ENCODE measurements at regions not wholly inside any gene's neighbourhood (a gene's known extent, or its start where the extent isn't known, plus 50 kb on each side); places are given as distances from the start of the nearest gene placed in this dataset.

GRCh38 chr5:33195431-33196165 is 245.2 kb upstream of the TARS1 start:
- Mint-ChIP-seq H3K36me3 (no peaks in the 10 kb centered on the region), H3K27ac (no peak overlapping the region), H3K4me1 (no peaks in the 10 kb centered on the region), H3K27me3 (no peaks in the 10 kb centered on the region), H3K9me3 (peaks cover 3 to 24% (median 13%) of the 10 kb centered on the region in 3 donors), H3K4me3 (no peak overlapping the region)
- no peak overlapping the region for H3K27ac ChIP-seq (ENCODE audit: low read length)
- DNase-seq (no peak), ATAC-seq (replicated peaks in 1 of 4) (no peak)
- no peaks in the 10 kb centered on the region for H3K9me3 ChIP-seq
- ChIA-PET CTCF (no interaction called here), POLR2A (no interaction called here)
- no peaks in the 10 kb centered on the region for H3K4me1 ChIP-seq (ENCODE audit: control insufficient read depth in 1 of 2, extremely low read depth in 1 of 2, insufficient read depth in 2 of 2, low read length in 2 of 2)
- H3K36me3 ChIP-seq (ENCODE audit: control insufficient read depth in 2 of 2, extremely low read depth in 1 of 2, insufficient read depth in 1 of 2, low read length in 1 of 2), result no peaks in the 10 kb centered on the region
- WGBS (ENCODE audit: insufficient coverage), result no CpG with 5 or more reads among the region's 3 CpGs
- H3K27me3 ChIP-seq (replicated peaks in 1 of 2; ENCODE audit: control insufficient read depth in 2 of 2, extremely low read depth in 1 of 2, insufficient read depth in 2 of 2, low read length in 1 of 2), result no peaks in the 10 kb centered on the region
- no peak overlapping the region for H3K4me3 ChIP-seq (ENCODE audit: control insufficient read depth in 1 of 2, extremely low read depth in 1 of 2, low read length in 1 of 2)

DNA sequence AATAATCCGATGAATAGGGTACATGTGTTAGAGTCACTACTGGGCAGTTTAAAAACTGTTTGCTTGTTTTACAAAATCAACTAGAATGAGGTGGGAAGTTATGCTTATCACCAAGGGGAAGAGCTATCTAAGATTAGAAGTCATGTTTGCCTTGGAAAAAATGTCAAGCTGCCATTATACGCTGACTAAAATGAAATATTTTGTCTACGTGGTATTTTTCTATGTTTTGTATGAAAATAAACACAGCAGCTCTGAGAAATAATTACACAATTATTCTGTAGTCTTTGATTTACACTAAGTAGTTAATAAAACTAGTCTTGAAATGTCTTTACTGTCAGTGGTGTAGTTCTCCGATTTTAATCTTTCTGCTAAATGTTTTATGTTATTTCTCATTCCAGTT is 241.9 kb upstream of the TARS1 start:
- Mint-ChIP-seq H3K27me3 (no peaks in the 10 kb centered on the region), H3K27ac (no peak overlapping the region), H3K4me3 (no peak overlapping the region), H3K9me3 (peaks cover 3 to 17% (median 10%) of the 10 kb centered on the region in 3 donors), H3K36me3 (no peaks in the 10 kb centered on the region), H3K4me1 (no peaks in the 10 kb centered on the region)
- DNase-seq, result no peak
- POLR2A ChIA-PET, result no interaction called here
- Histone ChIP-seq H3K9me3 (no peaks in the 10 kb centered on the region), H3K4me3 (ENCODE audit: control insufficient read depth in 1 of 2, extremely low read depth in 1 of 2, low read length in 1 of 2) (no peak overlapping the region), H3K4me1 (ENCODE audit: control insufficient read depth in 1 of 2, extremely low read depth in 1 of 2, insufficient read depth in 2 of 2, low read length in 2 of 2) (no peaks in the 10 kb centered on the region), H3K27me3 (replicated peaks in 1 of 2; ENCODE audit: control insufficient read depth in 2 of 2, extremely low read depth in 1 of 2, insufficient read depth in 2 of 2, low read length in 1 of 2) (no peaks in the 10 kb centered on the region), H3K27ac (ENCODE audit: low read length) (no peak overlapping the region), H3K36me3 (ENCODE audit: control insufficient read depth in 2 of 2, extremely low read depth in 1 of 2, insufficient read depth in 1 of 2, low read length in 1 of 2) (no peaks in the 10 kb centered on the region)
- WGBS (ENCODE audit: insufficient coverage), result no CpG with 5 or more reads among the region's 4 CpGs
- CTCF ChIA-PET, result interaction anchor here in 1 of 2 donors (0.7 kb wide), 1 partner anchor 28 kb away, joined by 3 read pairs; no protein-coding TSS in a partner anchor
- ATAC-seq (replicated peaks in 1 of 4), result no peak

DNA sequence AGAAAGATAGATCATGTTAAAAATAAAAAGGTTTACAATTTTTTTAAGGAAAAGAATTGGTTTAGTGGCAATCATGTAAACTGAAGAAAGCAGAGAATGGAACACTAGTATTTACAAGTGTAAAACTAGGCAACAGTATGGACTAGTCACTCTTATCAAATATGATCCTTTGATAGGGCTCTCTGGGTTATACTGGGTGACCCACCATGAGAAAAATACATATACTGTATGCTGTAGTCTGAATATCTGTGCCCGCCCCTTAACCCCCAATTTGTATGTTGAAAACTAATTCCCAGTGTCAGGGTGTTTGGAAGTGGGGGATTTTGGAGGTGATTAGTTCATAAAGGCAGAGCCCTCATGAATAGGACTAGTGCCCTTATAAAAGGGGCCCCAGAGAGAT is 236.8 kb upstream of the TARS1 start:
- Histone ChIP-seq H3K36me3 (ENCODE audit: control insufficient read depth in 2 of 2, extremely low read depth in 1 of 2, insufficient read depth in 1 of 2, low read length in 1 of 2) (no peaks in the 10 kb centered on the region), H3K27me3 (replicated peaks in 1 of 2; ENCODE audit: control insufficient read depth in 2 of 2, extremely low read depth in 1 of 2, insufficient read depth in 2 of 2, low read length in 1 of 2) (no peaks in the 10 kb centered on the region), H3K4me1 (ENCODE audit: control insufficient read depth in 1 of 2, extremely low read depth in 1 of 2, insufficient read depth in 2 of 2, low read length in 2 of 2) (no peaks in the 10 kb centered on the region), H3K27ac (ENCODE audit: low read length) (no peak overlapping the region), H3K4me3 (ENCODE audit: control insufficient read depth in 1 of 2, extremely low read depth in 1 of 2, low read length in 1 of 2) (no peak overlapping the region), H3K9me3 (no peaks in the 10 kb centered on the region)
- CTCF ChIA-PET, result interaction anchor here in 1 of 2 donors (0.9 kb wide), 1 partner anchor 796 kb away, joined by 3 read pairs; no protein-coding TSS in a partner anchor
- H3K4me1 Mint-ChIP-seq, result no peaks in the 10 kb centered on the region
- POLR2A ChIA-PET, result no interaction called here
- H3K9me3 Mint-ChIP-seq, result peaks cover 0 to 3% (median 2%) of the 10 kb centered on the region in 3 donors
- DNase-seq (no peak), ATAC-seq (replicated peaks in 1 of 4) (no peak)
- no peaks in the 10 kb centered on the region for H3K27me3 Mint-ChIP-seq
- H3K36me3 Mint-ChIP-seq, result no peaks in the 10 kb centered on the region
- no CpG with 5 or more reads among the region's 1 CpG for WGBS (ENCODE audit: insufficient coverage)
- H3K27ac Mint-ChIP-seq, result no peak overlapping the region
- no peak overlapping the region for H3K4me3 Mint-ChIP-seq

DNA sequence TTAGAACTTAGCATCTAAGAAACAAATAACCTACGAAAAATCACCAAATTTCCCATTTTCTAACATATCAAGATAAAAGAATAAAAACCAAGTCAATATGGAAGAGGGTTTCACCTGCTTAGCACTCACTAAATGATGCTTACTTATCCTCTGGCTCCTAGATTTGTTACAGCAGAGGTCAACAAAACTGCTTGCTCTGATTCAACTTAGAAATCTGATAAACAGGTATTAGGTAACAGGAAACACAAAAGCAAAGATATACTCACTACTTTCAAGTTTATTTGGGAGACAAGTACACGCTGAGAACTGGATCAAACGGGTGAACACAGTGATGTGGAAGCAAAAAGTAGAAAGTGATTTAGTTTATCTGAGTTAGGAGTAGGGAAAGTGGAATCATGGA is 235.7 kb upstream of the TARS1 start:
- WGBS (ENCODE audit: insufficient coverage), result no CpG with 5 or more reads among the region's 3 CpGs
- Histone ChIP-seq H3K27me3 (replicated peaks in 1 of 2; ENCODE audit: control insufficient read depth in 2 of 2, extremely low read depth in 1 of 2, insufficient read depth in 2 of 2, low read length in 1 of 2) (no peaks in the 10 kb centered on the region), H3K4me3 (ENCODE audit: control insufficient read depth in 1 of 2, extremely low read depth in 1 of 2, low read length in 1 of 2) (no peak overlapping the region), H3K27ac (ENCODE audit: low read length) (no peak overlapping the region), H3K9me3 (no peaks in the 10 kb centered on the region), H3K36me3 (ENCODE audit: control insufficient read depth in 2 of 2, extremely low read depth in 1 of 2, insufficient read depth in 1 of 2, low read length in 1 of 2) (no peaks in the 10 kb centered on the region), H3K4me1 (ENCODE audit: control insufficient read depth in 1 of 2, extremely low read depth in 1 of 2, insufficient read depth in 2 of 2, low read length in 2 of 2) (no peaks in the 10 kb centered on the region)
- Mint-ChIP-seq H3K27me3 (no peaks in the 10 kb centered on the region), H3K9me3 (peaks cover 2 to 4% (median 3%) of the 10 kb centered on the region in 3 donors), H3K4me1 (no peaks in the 10 kb centered on the region), H3K27ac (no peak overlapping the region), H3K36me3 (no peaks in the 10 kb centered on the region), H3K4me3 (no peak overlapping the region)
- ChIA-PET POLR2A (no interaction called here), CTCF (no interaction called here)
- no peak for ATAC-seq (replicated peaks in 1 of 4)
- DNase-seq, result no peak

DNA sequence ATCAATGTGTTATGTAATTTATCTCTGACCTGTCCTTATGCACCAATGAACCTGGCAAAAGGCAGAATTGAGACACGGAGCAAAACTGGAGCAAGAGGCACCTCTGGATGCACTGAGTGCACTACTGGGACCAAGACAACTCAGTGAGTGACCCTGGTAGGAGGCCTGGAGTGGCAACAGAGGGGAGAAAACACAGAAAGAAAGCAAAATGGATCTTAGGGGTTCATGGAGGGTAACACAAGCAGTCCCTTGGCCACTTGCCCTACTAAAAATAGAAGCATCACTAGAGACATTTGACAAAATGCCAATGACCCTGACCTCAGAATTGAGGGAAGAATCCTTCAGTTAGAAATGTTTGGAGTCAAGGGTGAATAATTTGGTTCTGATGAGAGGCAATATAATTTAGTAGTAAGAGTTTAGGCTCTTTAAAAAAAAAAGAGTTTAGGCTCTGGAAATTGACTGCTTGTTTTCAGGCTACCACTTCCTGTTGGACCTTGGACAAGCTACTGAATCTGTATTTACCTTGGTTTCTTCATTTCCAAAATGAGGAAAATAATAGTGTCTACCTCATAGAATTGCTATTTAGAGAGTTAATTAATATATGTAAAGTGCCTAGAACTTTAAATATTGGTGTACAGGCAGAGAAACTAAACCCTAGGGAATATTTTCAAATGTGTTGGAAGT is 234.9 kb upstream of the TARS1 start:
- Histone ChIP-seq H3K9me3 (no peaks in the 10 kb centered on the region), H3K27ac (ENCODE audit: low read length) (no peak overlapping the region), H3K4me1 (ENCODE audit: control insufficient read depth in 1 of 2, extremely low read depth in 1 of 2, insufficient read depth in 2 of 2, low read length in 2 of 2) (no peaks in the 10 kb centered on the region), H3K36me3 (ENCODE audit: control insufficient read depth in 2 of 2, extremely low read depth in 1 of 2, insufficient read depth in 1 of 2, low read length in 1 of 2) (no peaks in the 10 kb centered on the region), H3K4me3 (ENCODE audit: control insufficient read depth in 1 of 2, extremely low read depth in 1 of 2, low read length in 1 of 2) (no peak overlapping the region), H3K27me3 (replicated peaks in 1 of 2; ENCODE audit: control insufficient read depth in 2 of 2, extremely low read depth in 1 of 2, insufficient read depth in 2 of 2, low read length in 1 of 2) (no peaks in the 10 kb centered on the region)
- no peaks in the 10 kb centered on the region for H3K4me1 Mint-ChIP-seq
- ChIA-PET CTCF (no interaction called here), POLR2A (no interaction called here)
- no peak for ATAC-seq (replicated peaks in 1 of 4)
- no peaks in the 10 kb centered on the region for H3K36me3 Mint-ChIP-seq
- no peak for DNase-seq
- H3K9me3 Mint-ChIP-seq, result peaks cover 2 to 4% (median 3%) of the 10 kb centered on the region in 3 donors
- H3K27ac Mint-ChIP-seq, result no peak overlapping the region
- 100% methylated on average over 1 of the region's 1 CpG for WGBS (ENCODE audit: insufficient coverage)
- no peaks in the 10 kb centered on the region for H3K27me3 Mint-ChIP-seq
- no peak overlapping the region for H3K4me3 Mint-ChIP-seq

DNA sequence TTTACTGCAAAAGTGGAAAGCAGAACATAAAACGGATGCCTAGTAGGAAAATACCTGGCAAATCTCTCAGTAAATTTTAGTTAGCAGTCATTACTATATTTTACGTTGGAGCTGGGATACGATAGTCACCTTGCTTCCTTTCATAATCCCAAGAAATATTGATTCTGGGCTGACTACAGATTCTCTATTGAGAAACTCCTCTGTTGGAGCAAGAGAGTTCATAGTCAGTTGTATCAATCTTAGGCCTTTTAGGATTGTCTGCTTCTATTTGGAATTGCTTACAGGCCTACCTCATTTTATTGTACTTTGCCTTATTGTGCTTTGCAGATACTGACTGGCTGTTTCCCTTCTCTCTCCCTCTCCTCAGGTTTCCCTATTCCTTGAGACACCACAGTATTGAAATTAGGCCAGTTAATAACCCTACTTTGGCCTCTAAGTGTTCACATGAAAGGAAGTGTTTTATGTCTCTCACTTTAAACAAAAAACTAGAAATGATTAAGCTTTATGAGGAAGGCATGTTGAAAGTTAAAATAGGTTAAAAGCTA is 233.7 kb upstream of the TARS1 start:
- Histone ChIP-seq H3K4me1 (ENCODE audit: control insufficient read depth in 1 of 2, extremely low read depth in 1 of 2, insufficient read depth in 2 of 2, low read length in 2 of 2) (no peaks in the 10 kb centered on the region), H3K27me3 (replicated peaks in 1 of 2; ENCODE audit: control insufficient read depth in 2 of 2, extremely low read depth in 1 of 2, insufficient read depth in 2 of 2, low read length in 1 of 2) (no peaks in the 10 kb centered on the region), H3K4me3 (ENCODE audit: control insufficient read depth in 1 of 2, extremely low read depth in 1 of 2, low read length in 1 of 2) (no peak overlapping the region), H3K27ac (ENCODE audit: low read length) (no peak overlapping the region), H3K9me3 (no peaks in the 10 kb centered on the region), H3K36me3 (ENCODE audit: control insufficient read depth in 2 of 2, extremely low read depth in 1 of 2, insufficient read depth in 1 of 2, low read length in 1 of 2) (no peaks in the 10 kb centered on the region)
- Mint-ChIP-seq H3K27me3 (no peaks in the 10 kb centered on the region), H3K9me3 (peaks cover 2 to 8% (median 6%) of the 10 kb centered on the region in 3 donors), H3K36me3 (no peaks in the 10 kb centered on the region), H3K4me1 (no peaks in the 10 kb centered on the region), H3K27ac (no peak overlapping the region), H3K4me3 (no peak overlapping the region)
- no peak for DNase-seq
- no peak for ATAC-seq (replicated peaks in 1 of 4)
- no CpG with 5 or more reads among the region's 3 CpGs for WGBS (ENCODE audit: insufficient coverage)
- CTCF ChIA-PET, result no interaction called here
- POLR2A ChIA-PET, result no interaction called here

Measured in T-cell (primary cell).